ENCODE measurements at regions not wholly inside any gene's neighbourhood (a gene's known extent, or its start where the extent isn't known, plus 50 kb on each side); places are given as distances from the start of the nearest gene placed in this dataset.

DNA sequence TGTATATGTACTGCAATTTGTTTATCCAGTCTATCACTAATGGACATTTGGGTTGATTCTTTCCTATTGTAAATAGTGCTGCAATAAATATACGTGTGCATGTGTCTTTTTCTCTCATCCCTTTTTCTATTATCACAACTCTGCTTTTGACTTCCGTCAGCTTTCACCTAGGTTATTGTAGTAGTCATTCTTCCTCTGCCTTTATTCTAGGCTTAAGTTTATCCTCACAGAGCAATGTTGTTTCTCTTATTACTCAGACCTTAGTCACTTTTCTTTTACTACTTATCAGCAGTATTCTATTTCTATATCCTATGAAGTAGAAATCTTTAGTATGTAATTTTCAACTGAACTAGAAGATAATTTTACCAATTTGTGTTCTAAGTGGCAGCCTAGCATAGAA is 175.3 kb upstream of the SEMA3E start:
- no peak overlapping the region for H3K27ac Mint-ChIP-seq
- no peaks in the 10 kb centered on the region for H3K4me1 Mint-ChIP-seq
- peaks cover 2% of the 10 kb centered on the region for H3K27me3 Mint-ChIP-seq (ENCODE audit: insufficient read depth, low read depth, poor library complexity)
- TF ChIP-seq ETS1 (IDR thresholded peaks at IDR 0.05) (no peak), CTCF (conservative IDR thresholded peaks at IDR 0.05; ENCODE audit: low read depth in 2 of 2) (no peak), CREB1 (CRISPR knock-in tag; IDR thresholded peaks at IDR 0.05; ENCODE audit: low read depth) (no peak), POLR2AphosphoS5 (IDR thresholded peaks at IDR 0.05; ENCODE audit: low read depth) (no peak), ZNF331 (CRISPR knock-in tag; IDR thresholded peaks at IDR 0.05; ENCODE audit: low read depth) (no peak), ZNF114 (CRISPR knock-in tag; IDR thresholded peaks at IDR 0.05) (no peak), EZH2 (IDR thresholded peaks at IDR 0.05; ENCODE audit: low read depth, unreplicated experiment) (no peak)
- TF ChIP-seq, protein P1, sequence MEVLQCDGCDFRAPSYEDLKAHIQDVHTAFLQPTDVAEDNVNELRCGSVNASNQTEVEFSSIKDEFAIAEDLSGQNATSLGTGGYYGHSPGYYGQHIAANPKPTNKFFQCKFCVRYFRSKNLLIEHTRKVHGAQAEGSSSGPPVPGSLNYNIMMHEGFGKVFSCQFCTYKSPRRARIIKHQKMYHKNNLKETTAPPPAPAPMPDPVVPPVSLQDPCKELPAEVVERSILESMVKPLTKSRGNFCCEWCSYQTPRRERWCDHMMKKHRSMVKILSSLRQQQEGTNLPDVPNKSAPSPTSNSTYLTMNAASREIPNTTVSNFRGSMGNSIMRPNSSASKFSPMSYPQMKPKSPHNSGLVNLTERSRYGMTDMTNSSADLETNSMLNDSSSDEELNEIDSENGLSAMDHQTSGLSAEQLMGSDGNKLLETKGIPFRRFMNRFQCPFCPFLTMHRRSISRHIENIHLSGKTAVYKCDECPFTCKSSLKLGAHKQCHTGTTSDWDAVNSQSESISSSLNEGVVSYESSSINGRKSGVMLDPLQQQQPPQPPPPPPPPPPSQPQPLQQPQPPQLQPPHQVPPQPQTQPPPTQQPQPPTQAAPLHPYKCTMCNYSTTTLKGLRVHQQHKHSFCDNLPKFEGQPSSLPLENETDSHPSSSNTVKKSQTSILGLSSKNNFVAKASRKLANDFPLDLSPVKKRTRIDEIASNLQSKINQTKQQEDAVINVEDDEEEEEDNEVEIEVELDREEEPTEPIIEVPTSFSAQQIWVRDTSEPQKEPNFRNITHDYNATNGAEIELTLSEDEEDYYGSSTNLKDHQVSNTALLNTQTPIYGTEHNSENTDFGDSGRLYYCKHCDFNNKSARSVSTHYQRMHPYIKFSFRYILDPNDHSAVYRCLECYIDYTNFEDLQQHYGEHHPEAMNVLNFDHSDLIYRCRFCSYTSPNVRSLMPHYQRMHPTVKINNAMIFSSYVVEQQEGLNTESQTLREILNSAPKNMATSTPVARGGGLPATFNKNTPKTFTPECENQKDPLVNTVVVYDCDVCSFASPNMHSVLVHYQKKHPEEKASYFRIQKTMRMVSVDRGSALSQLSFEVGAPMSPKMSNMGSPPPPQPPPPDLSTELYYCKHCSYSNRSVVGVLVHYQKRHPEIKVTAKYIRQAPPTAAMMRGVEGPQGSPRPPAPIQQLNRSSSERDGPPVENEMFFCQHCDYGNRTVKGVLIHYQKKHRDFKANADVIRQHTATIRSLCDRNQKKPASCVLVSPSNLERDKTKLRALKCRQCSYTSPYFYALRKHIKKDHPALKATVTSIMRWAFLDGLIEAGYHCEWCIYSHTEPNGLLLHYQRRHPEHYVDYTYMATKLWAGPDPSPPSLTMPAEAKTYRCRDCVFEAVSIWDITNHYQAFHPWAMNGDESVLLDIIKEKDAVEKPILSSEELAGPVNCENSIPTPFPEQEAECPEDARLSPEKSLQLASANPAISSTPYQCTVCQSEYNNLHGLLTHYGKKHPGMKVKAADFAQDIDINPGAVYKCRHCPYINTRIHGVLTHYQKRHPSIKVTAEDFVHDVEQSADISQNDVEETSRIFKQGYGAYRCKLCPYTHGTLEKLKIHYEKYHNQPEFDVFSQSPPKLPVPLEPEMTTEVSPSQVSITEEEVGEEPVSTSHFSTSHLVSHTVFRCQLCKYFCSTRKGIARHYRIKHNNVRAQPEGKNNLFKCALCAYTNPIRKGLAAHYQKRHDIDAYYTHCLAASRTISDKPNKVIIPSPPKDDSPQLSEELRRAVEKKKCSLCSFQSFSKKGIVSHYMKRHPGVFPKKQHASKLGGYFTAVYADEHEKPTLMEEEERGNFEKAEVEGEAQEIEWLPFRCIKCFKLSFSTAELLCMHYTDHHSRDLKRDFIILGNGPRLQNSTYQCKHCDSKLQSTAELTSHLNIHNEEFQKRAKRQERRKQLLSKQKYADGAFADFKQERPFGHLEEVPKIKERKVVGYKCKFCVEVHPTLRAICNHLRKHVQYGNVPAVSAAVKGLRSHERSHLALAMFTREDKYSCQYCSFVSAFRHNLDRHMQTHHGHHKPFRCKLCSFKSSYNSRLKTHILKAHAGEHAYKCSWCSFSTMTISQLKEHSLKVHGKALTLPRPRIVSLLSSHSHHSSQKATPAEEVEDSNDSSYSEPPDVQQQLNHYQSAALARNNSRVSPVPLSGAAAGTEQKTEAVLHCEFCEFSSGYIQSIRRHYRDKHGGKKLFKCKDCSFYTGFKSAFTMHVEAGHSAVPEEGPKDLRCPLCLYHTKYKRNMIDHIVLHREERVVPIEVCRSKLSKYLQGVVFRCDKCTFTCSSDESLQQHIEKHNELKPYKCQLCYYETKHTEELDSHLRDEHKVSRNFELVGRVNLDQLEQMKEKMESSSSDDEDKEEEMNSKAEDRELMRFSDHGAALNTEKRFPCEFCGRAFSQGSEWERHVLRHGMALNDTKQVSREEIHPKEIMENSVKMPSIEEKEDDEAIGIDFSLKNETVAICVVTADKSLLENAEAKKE (CRISPR knock-in tag; IDR thresholded peaks at IDR 0.05): no peak
- no peaks in the 10 kb centered on the region for H3K79me2 ChIP-seq (replicated peaks; ENCODE audit: insufficient read depth)
- H3K9me3 Mint-ChIP-seq: no peaks in the 10 kb centered on the region
- no peak overlapping the region for H3K27ac ChIP-seq (ENCODE audit: low read depth)
- 0 out of 2 replicates have a peak, but pooled peaks cover 6% of the 10 kb centered on the region for H3K9me2 ChIP-seq (ENCODE audit: insufficient read depth)
- no peaks in the 10 kb centered on the region for H3K27me3 ChIP-seq (ENCODE audit: insufficient read depth)
- no peaks in the 10 kb centered on the region for H4K20me1 ChIP-seq (replicated peaks; ENCODE audit: insufficient read depth)
- H3K36me3 Mint-ChIP-seq (ENCODE audit: low read depth): no peaks in the 10 kb centered on the region
- ATAC-seq (no peak), DNase-seq (ENCODE audit: low spot score) (no peak)
- H2AFZ ChIP-seq: no peak overlapping the region
- H3K4me2 ChIP-seq: no peak overlapping the region
- no peak overlapping the region for H3K4me3 ChIP-seq
- no peaks in the 10 kb centered on the region for H3K4me1 ChIP-seq (ENCODE audit: insufficient read depth)
- H3F3A ChIP-seq (replicated peaks; ENCODE audit: low read depth): no peaks in the 10 kb centered on the region
- no peaks in the 10 kb centered on the region for H3K36me3 ChIP-seq (ENCODE audit: insufficient read depth)
- no peak overlapping the region for H3K4me3 Mint-ChIP-seq

Data from GM23338 (cell line).